ENCODE measurements at regions not wholly inside any gene's neighbourhood (a gene's known extent, or its start where the extent isn't known, plus 50 kb on each side); places are given as distances from the start of the nearest gene placed in this dataset.

GRCh38 chr14:84533181-84533725, 996.7 kb upstream of the FLRT2 start:
- no peak for TF ChIP-seq CTCF (IDR thresholded peaks at IDR 0.05)
- no peak for TF ChIP-seq POLR2AphosphoS5 (IDR thresholded peaks at IDR 0.05)
- no peak for TF ChIP-seq POLR2A (IDR thresholded peaks at IDR 0.05)

Measured in prostate gland (tissue), 2 donors.